ENCODE measurements at regions not wholly inside any gene's neighbourhood (a gene's known extent, or its start where the extent isn't known, plus 50 kb on each side); places are given as distances from the start of the nearest gene placed in this dataset.
A peak's percentile ranks its signal among the peaks of the same experiment; 100 is the strongest.

DNA sequence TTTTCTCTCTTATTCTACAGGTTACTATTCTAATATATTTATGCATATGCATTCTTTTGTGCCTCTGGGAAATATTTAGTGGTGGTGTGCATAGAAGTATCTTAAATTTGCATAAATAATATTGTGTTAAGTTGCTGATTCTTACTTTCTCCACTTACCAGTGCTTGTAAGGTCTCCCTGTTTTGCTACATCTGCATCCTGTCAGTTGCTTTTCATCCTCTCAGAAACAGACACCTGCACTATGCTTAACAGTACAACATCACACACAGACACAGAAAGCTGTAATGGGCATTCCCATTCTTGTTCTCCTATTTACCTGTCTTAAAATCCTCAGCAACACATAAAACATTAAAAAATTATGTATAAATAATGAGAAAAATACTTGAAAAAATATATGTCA, 713.3 kb upstream of the RGMB start:
- no peaks in the 10 kb centered on the region for H3K9me3 ChIP-seq (ENCODE audit: control insufficient read depth, low read length)
- no peaks in the 10 kb centered on the region for H3K36me3 ChIP-seq (ENCODE audit: control insufficient read depth, insufficient read depth, low read length, severe bottlenecking)
- no peak for DNase-seq (ENCODE audit: low read depth)
- H3K27me3 ChIP-seq (replicated peaks; ENCODE audit: control insufficient read depth, insufficient read depth, low read length), result no peaks in the 10 kb centered on the region
- H3K9ac ChIP-seq (ENCODE audit: low read length), result no peak overlapping the region
- H3K4me3 ChIP-seq (ENCODE audit: low read length), result no peak overlapping the region
- no peaks in the 10 kb centered on the region for H3K4me1 ChIP-seq (ENCODE audit: control insufficient read depth, insufficient read depth, low read length)

DNA sequence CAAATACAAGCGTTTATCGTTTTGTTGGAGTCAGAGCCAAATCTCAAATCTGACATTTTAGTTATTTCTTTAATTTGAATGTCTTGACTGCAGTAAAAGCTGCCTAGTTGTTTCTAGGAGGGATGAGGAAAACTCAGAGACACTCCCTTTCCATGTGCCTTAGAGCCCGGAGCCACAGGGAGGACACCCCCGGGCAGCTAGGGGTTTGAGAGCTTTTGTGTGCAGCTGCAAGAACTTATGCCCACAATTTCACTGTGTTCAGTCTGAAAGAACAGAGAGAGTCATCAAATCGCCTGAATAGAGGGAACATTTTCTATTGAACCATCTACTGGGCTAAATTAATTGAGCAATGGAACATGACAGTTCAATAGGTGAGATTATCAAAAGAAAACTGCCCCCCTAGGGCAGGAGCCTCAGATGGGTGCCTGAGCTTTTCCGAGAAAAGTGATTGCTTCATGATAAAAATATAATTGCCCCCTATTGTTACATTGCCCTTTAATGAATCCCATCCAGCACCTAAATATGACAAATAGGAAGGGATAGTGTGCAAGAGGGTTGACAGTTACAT, 709.3 kb upstream of the RGMB start:
- no peaks in the 10 kb centered on the region for H3K4me1 ChIP-seq (ENCODE audit: control insufficient read depth, insufficient read depth, low read length)
- H3K4me3 ChIP-seq (ENCODE audit: low read length), result no peak overlapping the region
- no peak for DNase-seq (ENCODE audit: low read depth)
- no peaks in the 10 kb centered on the region for H3K36me3 ChIP-seq (ENCODE audit: control insufficient read depth, insufficient read depth, low read length, severe bottlenecking)
- H3K9me3 ChIP-seq (ENCODE audit: control insufficient read depth, low read length), result no peaks in the 10 kb centered on the region
- no peak overlapping the region for H3K9ac ChIP-seq (ENCODE audit: low read length)
- H3K27me3 ChIP-seq (replicated peaks; ENCODE audit: control insufficient read depth, insufficient read depth, low read length), result no peaks in the 10 kb centered on the region

DNA sequence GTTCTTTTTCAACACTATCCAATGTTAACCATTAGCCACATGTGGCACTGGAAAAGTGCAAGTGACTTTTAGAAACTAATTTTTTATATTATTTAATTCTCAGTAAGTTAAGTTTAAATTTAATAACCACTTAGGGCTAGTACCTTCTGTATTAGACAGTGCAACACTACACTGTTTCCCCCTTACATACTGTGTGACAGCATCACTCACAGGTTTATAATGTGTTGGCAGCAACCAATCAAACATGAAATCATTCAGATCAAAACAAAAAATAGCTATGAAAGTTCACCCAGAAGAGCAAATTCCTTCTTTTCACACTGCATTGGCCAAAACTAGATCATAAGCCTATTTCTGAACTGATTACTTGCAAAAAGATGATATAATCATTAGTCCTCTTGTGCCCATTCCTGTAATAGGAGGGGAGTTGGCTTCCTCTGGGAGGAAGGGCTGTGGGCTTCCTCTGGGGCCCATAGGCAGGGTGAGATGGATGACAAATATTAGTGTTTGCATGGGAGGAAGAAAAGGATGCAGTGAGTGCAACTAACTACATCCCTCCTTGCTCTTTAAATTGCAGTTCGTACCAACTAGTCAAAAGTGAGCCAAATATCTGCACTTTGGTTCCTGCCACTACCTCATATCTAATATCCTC, 708.1 kb upstream of the RGMB start:
- no peak for DNase-seq (ENCODE audit: low read depth)
- Histone ChIP-seq H3K27me3 (replicated peaks; ENCODE audit: control insufficient read depth, insufficient read depth, low read length) (no peaks in the 10 kb centered on the region), H3K4me3 (ENCODE audit: low read length) (no peak overlapping the region), H3K4me1 (ENCODE audit: control insufficient read depth, insufficient read depth, low read length) (no peaks in the 10 kb centered on the region), H3K36me3 (ENCODE audit: control insufficient read depth, insufficient read depth, low read length, severe bottlenecking) (no peaks in the 10 kb centered on the region), H3K9ac (ENCODE audit: low read length) (no peak overlapping the region), H3K9me3 (ENCODE audit: control insufficient read depth, low read length) (no peaks in the 10 kb centered on the region)

DNA sequence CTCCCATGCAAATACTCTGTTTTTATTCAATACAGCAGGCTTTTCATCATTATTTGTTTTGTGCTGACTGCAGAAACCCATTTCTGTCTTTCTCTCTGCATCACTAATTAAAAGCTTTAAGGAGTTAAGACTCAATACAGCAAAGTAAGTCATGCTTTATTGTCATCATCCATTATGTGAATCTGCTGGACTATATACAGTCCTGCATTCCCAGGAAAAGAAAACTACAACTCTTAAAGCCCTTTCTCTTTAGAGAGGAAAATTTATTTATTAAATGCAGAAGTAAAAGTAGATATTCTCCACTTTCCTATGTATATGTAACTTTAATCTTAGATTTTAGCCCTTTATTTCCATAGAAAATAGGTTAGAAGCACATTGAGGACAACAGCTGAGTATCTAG, 706.6 kb upstream of the RGMB start:
- H3K27me3 ChIP-seq (replicated peaks; ENCODE audit: control insufficient read depth, insufficient read depth, low read length), result no peaks in the 10 kb centered on the region
- no peak for DNase-seq (ENCODE audit: low read depth)
- no peaks in the 10 kb centered on the region for H3K36me3 ChIP-seq (ENCODE audit: control insufficient read depth, insufficient read depth, low read length, severe bottlenecking)
- no peak overlapping the region for H3K9ac ChIP-seq (ENCODE audit: low read length)
- H3K4me1 ChIP-seq (ENCODE audit: control insufficient read depth, insufficient read depth, low read length), result no peaks in the 10 kb centered on the region
- H3K4me3 ChIP-seq (ENCODE audit: low read length), result no peak overlapping the region
- H3K9me3 ChIP-seq (ENCODE audit: control insufficient read depth, low read length), result no peaks in the 10 kb centered on the region

DNA sequence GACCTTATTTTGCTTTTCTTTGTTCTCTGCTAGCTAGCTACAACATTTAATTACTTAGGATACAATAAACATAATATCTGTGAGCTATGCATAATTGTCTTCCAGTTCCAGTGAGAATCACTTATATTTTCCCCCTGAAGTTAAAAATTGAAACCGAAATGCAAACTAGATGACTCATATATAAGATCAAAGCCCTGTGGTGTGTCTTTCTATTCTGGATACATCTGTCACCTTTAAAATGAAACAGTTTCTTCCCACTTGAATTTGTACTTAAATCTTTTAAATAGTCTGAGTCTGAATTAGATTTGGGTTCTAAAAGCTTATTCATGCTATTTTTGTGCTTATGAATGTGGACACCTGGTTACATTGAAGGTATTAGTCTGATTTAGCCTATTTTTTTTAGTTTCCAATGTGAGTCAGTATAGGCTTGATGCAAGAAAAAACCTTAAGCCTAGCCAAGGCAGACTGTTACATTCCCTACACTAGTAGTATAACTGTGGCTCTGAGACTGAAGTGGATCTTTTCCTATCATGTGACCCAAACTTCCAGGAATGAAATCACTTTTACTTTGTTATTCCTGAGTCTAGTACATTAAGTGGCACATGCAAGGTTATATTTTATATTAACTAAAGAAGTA, 703.5 kb upstream of the RGMB start:
- H3K4me3 ChIP-seq (ENCODE audit: low read length), result no peak overlapping the region
- no peaks in the 10 kb centered on the region for H3K4me1 ChIP-seq (ENCODE audit: control insufficient read depth, insufficient read depth, low read length)
- peak; percentile 1 for DNase-seq (ENCODE audit: low read depth)
- no peaks in the 10 kb centered on the region for H3K9me3 ChIP-seq (ENCODE audit: control insufficient read depth, low read length)
- H3K9ac ChIP-seq (ENCODE audit: low read length), result no peak overlapping the region
- H3K27me3 ChIP-seq (replicated peaks; ENCODE audit: control insufficient read depth, insufficient read depth, low read length), result no peaks in the 10 kb centered on the region
- H3K36me3 ChIP-seq (ENCODE audit: control insufficient read depth, insufficient read depth, low read length, severe bottlenecking), result no peaks in the 10 kb centered on the region

DNA sequence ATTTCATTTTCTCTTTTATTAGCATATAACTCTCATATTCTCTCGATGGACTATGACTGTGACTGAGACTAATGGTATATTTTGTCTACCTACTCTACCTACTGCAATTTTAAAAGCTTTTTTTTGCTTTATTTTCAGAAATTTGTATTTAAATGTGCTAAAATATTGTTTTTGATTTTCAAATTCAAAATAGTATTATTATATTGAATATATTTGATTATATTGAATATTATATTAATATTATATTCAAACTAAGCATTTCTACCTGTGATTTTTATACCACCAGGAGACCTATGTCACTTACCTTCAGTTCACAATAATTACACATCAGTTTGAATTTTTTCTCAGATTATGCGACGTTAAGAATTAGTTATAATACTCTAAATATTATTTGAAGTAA, 700.5 kb upstream of the RGMB start:
- no peaks in the 10 kb centered on the region for H3K9me3 ChIP-seq (ENCODE audit: control insufficient read depth, low read length)
- H3K27me3 ChIP-seq (replicated peaks; ENCODE audit: control insufficient read depth, insufficient read depth, low read length), result no peaks in the 10 kb centered on the region
- DNase-seq (ENCODE audit: low read depth), result no peak
- no peak overlapping the region for H3K4me3 ChIP-seq (ENCODE audit: low read length)
- no peak overlapping the region for H3K9ac ChIP-seq (ENCODE audit: low read length)
- no peaks in the 10 kb centered on the region for H3K4me1 ChIP-seq (ENCODE audit: control insufficient read depth, insufficient read depth, low read length)
- no peaks in the 10 kb centered on the region for H3K36me3 ChIP-seq (ENCODE audit: control insufficient read depth, insufficient read depth, low read length, severe bottlenecking)

DNA sequence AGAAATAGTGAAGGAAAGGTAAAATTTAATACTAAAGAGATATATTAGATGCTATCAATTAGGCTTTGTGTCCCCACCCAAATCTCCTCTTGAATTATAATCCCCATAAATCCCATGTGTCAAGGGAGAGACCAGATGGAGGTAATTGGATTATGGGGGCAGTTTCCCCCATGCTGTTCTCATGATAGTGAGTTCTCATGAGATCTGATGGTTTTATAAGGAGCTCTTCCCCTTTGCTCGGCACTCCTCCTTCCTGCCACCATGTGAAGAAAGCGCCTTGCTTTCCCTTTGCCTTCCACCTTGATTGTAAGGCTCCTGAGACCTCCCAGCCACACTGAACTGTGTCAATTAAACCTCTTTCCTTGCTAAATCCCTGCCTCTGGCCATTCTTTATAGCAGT, 697.0 kb upstream of the RGMB start:
- Histone ChIP-seq H3K27me3 (replicated peaks; ENCODE audit: control insufficient read depth, insufficient read depth, low read length) (no peaks in the 10 kb centered on the region), H3K4me1 (ENCODE audit: control insufficient read depth, insufficient read depth, low read length) (no peaks in the 10 kb centered on the region), H3K36me3 (ENCODE audit: control insufficient read depth, insufficient read depth, low read length, severe bottlenecking) (no peaks in the 10 kb centered on the region), H3K9ac (ENCODE audit: low read length) (no peak overlapping the region), H3K4me3 (ENCODE audit: low read length) (no peak overlapping the region), H3K9me3 (ENCODE audit: control insufficient read depth, low read length) (no peaks in the 10 kb centered on the region)
- no peak for DNase-seq (ENCODE audit: low read depth)

DNA sequence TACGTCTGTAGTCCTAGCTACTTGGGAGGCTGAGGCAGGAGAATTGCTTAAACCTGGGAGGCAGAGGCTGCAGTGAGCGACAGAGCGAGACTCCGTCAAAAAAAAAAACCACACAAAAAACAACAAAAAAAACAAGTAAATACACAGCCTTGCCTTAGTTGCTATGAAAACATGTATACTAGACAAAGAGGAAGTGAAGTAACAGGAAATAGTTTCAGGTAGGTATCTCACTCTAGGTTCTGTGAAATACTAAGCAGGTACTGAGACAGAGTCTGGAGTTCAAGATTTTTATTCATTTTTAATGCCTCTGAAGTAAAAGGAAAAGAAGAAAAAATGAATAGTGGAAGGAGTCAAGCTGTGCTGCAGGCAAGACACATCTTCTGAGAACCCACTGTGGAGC, 687.9 kb upstream of the RGMB start:
- Histone ChIP-seq H3K36me3 (ENCODE audit: control insufficient read depth, insufficient read depth, low read length, severe bottlenecking) (no peaks in the 10 kb centered on the region), H3K9me3 (ENCODE audit: control insufficient read depth, low read length) (no peaks in the 10 kb centered on the region), H3K9ac (ENCODE audit: low read length) (no peak overlapping the region), H3K27me3 (replicated peaks; ENCODE audit: control insufficient read depth, insufficient read depth, low read length) (no peaks in the 10 kb centered on the region), H3K4me1 (ENCODE audit: control insufficient read depth, insufficient read depth, low read length) (no peaks in the 10 kb centered on the region), H3K4me3 (ENCODE audit: low read length) (no peak overlapping the region)
- no peak for DNase-seq (ENCODE audit: low read depth)

DNA sequence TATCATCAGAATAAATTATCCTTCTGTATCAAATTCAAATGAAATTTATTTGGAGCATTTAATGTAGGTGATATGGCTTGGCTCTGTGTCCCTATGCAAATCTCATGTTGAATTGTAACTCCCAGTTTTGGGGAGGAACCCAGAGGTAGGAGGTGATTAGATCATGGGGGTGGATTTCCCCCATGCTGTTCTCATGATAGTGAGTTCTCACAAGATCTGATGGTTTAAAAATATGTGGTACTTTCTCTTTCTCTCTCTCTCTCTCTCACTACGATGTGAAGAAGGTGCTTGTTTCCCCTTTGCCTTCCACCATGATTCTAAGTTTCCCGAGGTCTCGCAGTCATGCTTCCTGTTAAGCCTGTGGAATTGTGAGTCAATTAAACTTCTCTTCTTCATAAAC, 678.4 kb upstream of the RGMB start:
- no peak for DNase-seq (ENCODE audit: low read depth)
- H3K4me1 ChIP-seq (ENCODE audit: control insufficient read depth, insufficient read depth, low read length), result peaks cover 12% of the 10 kb centered on the region
- no peaks in the 10 kb centered on the region for H3K27me3 ChIP-seq (replicated peaks; ENCODE audit: control insufficient read depth, insufficient read depth, low read length)
- H3K4me3 ChIP-seq (ENCODE audit: low read length), result no peak overlapping the region
- H3K36me3 ChIP-seq (ENCODE audit: control insufficient read depth, insufficient read depth, low read length, severe bottlenecking), result no peaks in the 10 kb centered on the region
- H3K9me3 ChIP-seq (ENCODE audit: control insufficient read depth, low read length), result no peaks in the 10 kb centered on the region
- no peak overlapping the region for H3K9ac ChIP-seq (ENCODE audit: low read length)

DNA sequence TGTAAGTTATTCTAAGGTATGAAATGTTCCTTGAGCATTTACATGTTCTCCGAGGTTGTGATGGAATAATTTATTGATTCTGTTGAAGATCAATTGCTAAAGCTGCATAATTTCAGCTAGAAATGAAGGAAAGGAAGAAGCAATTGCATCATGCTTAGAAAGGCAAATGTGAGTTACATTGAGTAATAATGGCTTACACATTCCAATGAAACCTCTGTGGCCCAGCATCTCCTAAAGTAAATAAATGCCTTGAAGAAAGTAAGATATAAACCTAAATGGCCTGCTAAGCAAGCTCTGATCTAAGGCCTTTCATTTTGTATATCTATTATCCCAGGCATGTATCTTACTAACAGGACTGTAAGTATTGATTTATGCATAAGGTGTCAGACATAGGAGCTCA, 677.3 kb upstream of the RGMB start:
- H3K4me3 ChIP-seq (ENCODE audit: low read length), result no peak overlapping the region
- H3K9me3 ChIP-seq (ENCODE audit: control insufficient read depth, low read length), result no peaks in the 10 kb centered on the region
- H3K27me3 ChIP-seq (replicated peaks; ENCODE audit: control insufficient read depth, insufficient read depth, low read length), result no peaks in the 10 kb centered on the region
- peaks cover 12% of the 10 kb centered on the region for H3K4me1 ChIP-seq (ENCODE audit: control insufficient read depth, insufficient read depth, low read length)
- no peak overlapping the region for H3K9ac ChIP-seq (ENCODE audit: low read length)
- H3K36me3 ChIP-seq (ENCODE audit: control insufficient read depth, insufficient read depth, low read length, severe bottlenecking), result no peaks in the 10 kb centered on the region
- peak; percentile 80 for DNase-seq (ENCODE audit: low read depth)

DNA sequence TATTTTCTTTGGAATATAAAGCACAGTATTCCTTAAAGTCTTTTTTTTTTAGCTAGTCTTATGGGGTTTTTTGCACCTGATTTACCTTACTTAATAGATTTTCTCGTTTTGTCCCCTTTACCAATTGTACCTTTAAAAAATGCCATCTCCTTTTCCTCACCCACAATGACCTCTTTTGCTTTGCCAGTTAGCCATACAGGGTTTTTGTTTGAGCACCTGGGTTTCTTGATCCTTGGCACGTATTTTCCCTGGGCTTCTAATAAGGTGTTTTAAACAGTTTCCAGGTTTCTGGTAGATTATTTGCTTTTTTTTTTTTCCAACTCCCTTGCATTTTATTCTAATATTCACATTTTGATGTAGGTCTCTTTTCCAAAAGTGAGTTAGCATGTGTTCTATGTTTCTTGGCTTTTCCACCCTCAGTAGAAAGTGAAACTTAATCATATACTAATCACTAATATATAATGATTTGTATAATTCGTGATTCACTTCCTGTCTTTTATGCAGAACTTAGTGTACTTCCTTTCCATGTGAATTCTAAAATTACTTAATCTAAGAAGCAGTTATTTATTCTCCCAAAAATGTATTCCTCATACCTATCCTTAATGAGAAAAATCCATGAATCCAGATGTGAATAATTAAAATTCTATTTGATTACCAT, 673.9 kb upstream of the RGMB start:
- Histone ChIP-seq H3K27me3 (replicated peaks; ENCODE audit: control insufficient read depth, insufficient read depth, low read length) (no peaks in the 10 kb centered on the region), H3K9ac (ENCODE audit: low read length) (no peak overlapping the region), H3K36me3 (ENCODE audit: control insufficient read depth, insufficient read depth, low read length, severe bottlenecking) (no peaks in the 10 kb centered on the region), H3K9me3 (ENCODE audit: control insufficient read depth, low read length) (no peaks in the 10 kb centered on the region), H3K4me1 (ENCODE audit: control insufficient read depth, insufficient read depth, low read length) (peaks cover 23% of the 10 kb centered on the region), H3K4me3 (ENCODE audit: low read length) (no peak overlapping the region)
- DNase-seq (ENCODE audit: low read depth), result no peak
